Stomach (tissue), 8 donors: ENCODE measurements at regions not wholly inside any gene's neighbourhood (a gene's known extent, or its start where the extent isn't known, plus 50 kb on each side); places are given as distances from the start of the nearest gene placed in this dataset.

Experiments used
- DNase-seq, 2 donors: peaks; one replicate each; pipeline versions ENCODE4 v3.0.0 to v3.0.0-alpha.2; 2013 to 2019
- H3K27ac ChIP-seq, 5 donors: fragments of 200-600 bp in 4 of 5; sonication (generic) in 4 of 5; one replicate each; pipeline ENCODE4 v1.5.1; 2013 to 2019; ENCODE audit warnings: mild to moderate bottlenecking in 1 of 5, moderate library complexity in 1 of 5
- H3K27me3 ChIP-seq, 3 donors: fragments of 200-600 bp; sonication (generic); one replicate each; pipeline ENCODE4 v1.5.1; 2017 to 2019; ENCODE audit warnings: mixed run types in 1 of 3
- H3K36me3 ChIP-seq, 4 donors: fragments of 200-600 bp; sonication (generic); 1 replicate in 3 of 4; 2 replicates in 1 of 4; pipeline ENCODE4 v1.5.1; 2016 to 2019
- H3K4me1 ChIP-seq, 4 donors: fragments of 200-600 bp; sonication (generic); one replicate each; pipeline ENCODE4 v1.5.1; 2016 to 2019
- H3K4me3 ChIP-seq, 4 donors: fragments of 200-600 bp; sonication (generic) in 3 of 4; one replicate each; pipeline ENCODE4 v1.5.1; 2016 to 2019; ENCODE audit warnings: mild to moderate bottlenecking in 1 of 4
- H3K9me3 ChIP-seq, 4 donors: fragments of 200-600 bp; sonication (generic); one replicate each; pipeline ENCODE4 v1.5.1; 2016 to 2019
- CTCF ChIP-seq, 7 experiments: fragments of 450-650 bp in 4 of 7; fragments of 200-600 bp in 3 of 7; sonication (generic) in 3 of 7; IDR thresholded peaks; one replicate each; pipeline ENCODE4 v1.5.1; 2016 to 2019; ENCODE audit warnings: antibody characterized with exemption in 7 of 7, control low read depth in 2 of 7, mild to moderate bottlenecking in 1 of 7
- EP300 ChIP-seq: sonication (generic); formaldehyde crosslinking; IDR thresholded peaks from one replicate; pipeline ENCODE4 v1.6.1; 2017; ENCODE audit warnings: antibody characterized with exemption
- POLR2A ChIP-seq, 4 donors: fragments of 450-650 bp; IDR thresholded peaks; one replicate each; pipeline ENCODE4 v1.6.1; 2016; ENCODE audit warnings: antibody characterized with exemption in 4 of 4, control low read depth in 2 of 4, mild to moderate bottlenecking in 1 of 4, moderate library complexity in 1 of 4
- POLR2AphosphoS5 ChIP-seq, 3 donors: sonication (generic); formaldehyde crosslinking; IDR thresholded peaks; one replicate each; pipeline ENCODE4 v1.6.1; 2016; ENCODE audit warnings: antibody characterized with exemption in 3 of 3
- WGBS, 5 donors: extraction: QIAGEN DNeasy Blood & Tissue Kit in 3 of 5; methylation state at CpG; one replicate each; pipeline versions ENCODE4 v1.1.5 to v1.1.7; 2013 to 2018; 5-methylcytosine and 5-hydroxymethylcytosine counted together
- intact Hi-C: fragments of 100-400 bp; cut with DNase I; formaldehyde crosslinking; loops from one replicate; pipeline ENCODE4 v1.15.1; 2023; ENCODE audit warnings: low total_unique reads
- donor health status: healthy with polysubstance abuse.
- donor health status: Bipolar disorder and iron deficiency.
- donor health status: healthy.

GRCh38 chr16:5966004-5966403, 868.4 kb upstream of the EEF2KMT start:
- intact Hi-C loops: no loop called here

DNA sequence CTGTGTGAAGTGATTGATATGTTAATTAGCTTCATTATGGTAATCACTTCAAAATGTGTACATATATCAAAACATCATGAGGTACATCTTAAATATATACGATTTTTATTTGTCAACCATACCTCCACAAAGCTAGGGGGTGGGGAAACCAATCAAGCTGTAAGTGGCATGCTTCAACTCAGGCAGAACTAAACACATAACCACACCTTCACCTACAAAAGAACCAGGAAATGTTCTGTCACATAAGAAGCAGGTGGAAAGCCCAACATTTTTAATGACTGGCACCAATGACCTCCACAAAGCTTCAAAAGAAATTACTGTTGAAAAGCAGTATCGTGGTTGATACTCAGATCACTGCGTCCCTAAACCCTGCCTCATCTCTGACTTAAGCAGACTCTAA, 867.7 kb upstream of the EEF2KMT start:
- intact Hi-C loops: no loop called here

More at GRCh38 chr16:5966004-5966403, 868.4 kb upstream of the EEF2KMT start:
- H3K27me3 ChIP-seq: no peaks in the 10 kb centered on the region
- H3K4me3 ChIP-seq: no peak overlapping the region
- no peak for DNase-seq
- H3K4me1 ChIP-seq: no peaks in the 10 kb centered on the region
- WGBS, 5 donors: 68 to 84% (median 83%) methylated on average over 7 of the region's 7 CpGs
- H3K9me3 ChIP-seq: peaks cover 0 to 20% (median 9%) of the 10 kb centered on the region in 4 donors
- no peaks in the 10 kb centered on the region for H3K36me3 ChIP-seq
- no peak overlapping the region for H3K27ac ChIP-seq
- TF ChIP-seq POLR2AphosphoS5 (IDR thresholded peaks at IDR 0.05) (no peak), EP300 (no peak), CTCF (IDR thresholded peaks at IDR 0.05) (no peak), POLR2A (IDR thresholded peaks at IDR 0.05) (no peak)

GRCh38 chr16:5951486-5951885, 853.9 kb upstream of the EEF2KMT start:
- no peaks in the 10 kb centered on the region for H3K27me3 ChIP-seq
- H3K36me3 ChIP-seq: no peaks in the 10 kb centered on the region
- 82 to 89% (median 87%) methylated on average over 5 of the region's 5 CpGs for WGBS, 5 donors
- intact Hi-C loops: no loop called here
- H3K9me3 ChIP-seq: no peaks in the 10 kb centered on the region
- no peaks in the 10 kb centered on the region for H3K4me1 ChIP-seq
- H3K27ac ChIP-seq: no peak overlapping the region
- no peak for DNase-seq
- TF ChIP-seq CTCF (IDR thresholded peaks at IDR 0.05) (no peak), EP300 (no peak), POLR2A (IDR thresholded peaks at IDR 0.05) (no peak), POLR2AphosphoS5 (IDR thresholded peaks at IDR 0.05) (no peak)
- no peak overlapping the region for H3K4me3 ChIP-seq

More for the DNA sequence above, 867.7 kb upstream of the EEF2KMT start:
- Histone ChIP-seq H3K36me3 (no peaks in the 10 kb centered on the region), H3K9me3 (peaks cover 0 to 14% (median 5%) of the 10 kb centered on the region in 4 donors), H3K4me1 (no peaks in the 10 kb centered on the region), H3K27ac (no peak overlapping the region), H3K27me3 (no peaks in the 10 kb centered on the region), H3K4me3 (no peak overlapping the region)
- DNase-seq: peak in 1 of 2 donors; percentile 15
- WGBS, 5 donors: 59 to 74% (median 71%) methylated on average over 3 of the region's 3 CpGs
- TF ChIP-seq POLR2A (IDR thresholded peaks at IDR 0.05): no peak
- TF ChIP-seq POLR2AphosphoS5 (IDR thresholded peaks at IDR 0.05): no peak
- TF ChIP-seq EP300: no peak
- no peak for TF ChIP-seq CTCF (IDR thresholded peaks at IDR 0.05)

DNA sequence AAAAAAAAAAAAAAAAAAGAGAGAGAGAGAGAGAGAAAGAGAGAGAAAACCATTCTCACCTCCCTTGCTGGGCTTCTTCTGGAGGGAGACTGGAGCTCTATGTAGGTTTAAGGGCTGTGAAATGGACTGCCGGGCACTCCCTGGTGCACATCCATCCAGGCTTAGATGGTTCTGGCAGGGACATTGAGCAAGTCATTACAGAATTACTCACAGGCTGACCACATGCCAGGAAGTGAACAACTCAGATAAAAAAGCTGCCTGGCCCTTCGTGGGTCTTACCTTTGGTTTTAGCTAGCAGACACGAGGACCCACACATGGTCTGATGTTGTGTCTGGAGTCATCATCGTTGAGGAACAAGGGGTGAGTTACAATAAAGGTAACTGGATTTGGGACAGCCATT, 847.4 kb upstream of the EEF2KMT start:
- DNase-seq: no peak
- TF ChIP-seq POLR2AphosphoS5 (IDR thresholded peaks at IDR 0.05) (no peak), EP300 (no peak), CTCF (IDR thresholded peaks at IDR 0.05) (no peak)
- intact Hi-C loops: no loop called here
- H3K27ac ChIP-seq: no peak overlapping the region
- 62 to 71% (median 66%) methylated on average over 4 of the region's 4 CpGs for WGBS, 5 donors
- no peaks in the 10 kb centered on the region for H3K4me1 ChIP-seq
- H3K27me3 ChIP-seq: no peaks in the 10 kb centered on the region
- H3K4me3 ChIP-seq: no peak overlapping the region
- H3K36me3 ChIP-seq: no peaks in the 10 kb centered on the region
- peaks cover 7 to 40% (median 36%) of the 10 kb centered on the region in 4 donors for H3K9me3 ChIP-seq
